ENCODE measurements at regions not wholly inside any gene's neighbourhood (a gene's known extent, or its start where the extent isn't known, plus 50 kb on each side); places are given as distances from the start of the nearest gene placed in this dataset.

DNA sequence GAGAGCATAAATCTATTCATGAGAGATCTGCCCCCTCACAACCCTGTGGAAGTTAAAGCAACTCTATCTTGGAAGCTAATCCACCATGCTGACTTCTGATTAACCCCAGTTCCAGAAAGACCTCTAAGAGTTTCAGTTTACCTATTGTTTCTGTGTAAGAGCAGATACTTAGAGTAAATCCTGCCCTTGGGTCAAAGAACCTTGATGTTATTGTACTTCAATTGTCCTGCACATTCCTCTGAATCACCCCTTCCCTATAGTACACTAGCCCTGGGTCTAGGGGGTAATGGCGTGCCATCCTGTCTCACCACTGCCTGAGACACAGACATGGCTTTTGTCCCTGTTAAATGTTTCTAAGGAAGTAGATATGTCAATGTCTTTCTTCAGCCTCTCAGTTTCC is 138.6 kb downstream of the CAAP1 start:
- Histone ChIP-seq H3K4me3 (ENCODE audit: severe bottlenecking) (no peak overlapping the region), H3K36me3 (ENCODE audit: low read depth) (no peaks in the 10 kb centered on the region), H3K9me3 (ENCODE audit: severe bottlenecking) (no peaks in the 10 kb centered on the region), H3K27ac (ENCODE audit: poor library complexity, severe bottlenecking) (no peak overlapping the region), H3K27me3 (ENCODE audit: insufficient read depth, poor library complexity, severe bottlenecking) (no peaks in the 10 kb centered on the region), H3K4me1 (ENCODE audit: insufficient read depth, poor library complexity, severe bottlenecking) (no peaks in the 10 kb centered on the region)
- TF ChIP-seq CTCF (IDR thresholded peaks at IDR 0.05; ENCODE audit: poor library complexity, severe bottlenecking), result no peak
- ATAC-seq (ENCODE audit: low read depth) (no peak), DNase-seq (ENCODE audit: low spot score) (no peak)

GRCh38 chr9:26750162-26750561 is 142.4 kb downstream of the CAAP1 start:
- no peak for TF ChIP-seq CTCF (IDR thresholded peaks at IDR 0.05; ENCODE audit: poor library complexity, severe bottlenecking)
- no peak for DNase-seq (ENCODE audit: low spot score)
- Histone ChIP-seq H3K36me3 (ENCODE audit: low read depth) (no peaks in the 10 kb centered on the region), H3K9me3 (ENCODE audit: severe bottlenecking) (no peaks in the 10 kb centered on the region), H3K4me1 (ENCODE audit: insufficient read depth, poor library complexity, severe bottlenecking) (peaks cover 6% of the 10 kb centered on the region), H3K4me3 (ENCODE audit: severe bottlenecking) (no peak overlapping the region), H3K27ac (ENCODE audit: poor library complexity, severe bottlenecking) (no peak overlapping the region), H3K27me3 (ENCODE audit: insufficient read depth, poor library complexity, severe bottlenecking) (no peaks in the 10 kb centered on the region)
- ATAC-seq (ENCODE audit: low read depth), result no peak

DNA sequence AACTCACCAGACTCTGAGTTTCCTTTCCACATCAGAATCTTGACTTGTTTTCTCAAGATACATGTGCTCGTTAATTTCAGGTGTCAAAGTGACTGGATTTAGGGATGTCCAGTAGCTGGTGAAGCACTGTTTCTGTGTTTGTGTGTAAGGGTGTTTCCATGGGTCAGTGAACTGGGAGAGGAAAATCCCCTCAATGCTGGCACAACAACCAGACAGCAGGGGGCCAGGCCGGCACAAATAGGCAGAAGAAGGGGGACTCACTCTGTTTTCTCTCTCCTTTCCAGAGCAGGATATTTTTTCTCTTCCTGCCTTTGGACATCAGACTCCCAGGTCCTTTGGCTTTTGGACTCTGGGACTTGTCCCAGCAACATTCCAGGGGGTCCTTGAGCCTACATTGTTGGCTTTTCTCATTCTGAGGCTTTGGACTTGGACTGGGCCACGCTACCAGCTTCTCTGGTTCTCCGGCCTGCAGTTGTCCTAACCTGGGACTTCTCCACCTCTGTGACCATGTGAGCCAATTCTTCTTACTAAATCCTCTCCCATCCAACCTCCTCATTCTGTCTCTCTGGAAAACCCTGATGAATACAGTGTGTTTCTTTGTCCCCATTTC is 144.0 kb downstream of the CAAP1 start:
- TF ChIP-seq CTCF (IDR thresholded peaks at IDR 0.05; ENCODE audit: poor library complexity, severe bottlenecking), result no peak
- no peak for ATAC-seq (ENCODE audit: low read depth)
- H3K4me3 ChIP-seq (ENCODE audit: severe bottlenecking), result no peak overlapping the region
- no peaks in the 10 kb centered on the region for H3K9me3 ChIP-seq (ENCODE audit: severe bottlenecking)
- no peak overlapping the region for H3K27ac ChIP-seq (ENCODE audit: poor library complexity, severe bottlenecking)
- DNase-seq (ENCODE audit: low spot score), result no peak
- peaks cover 6% of the 10 kb centered on the region for H3K4me1 ChIP-seq (ENCODE audit: insufficient read depth, poor library complexity, severe bottlenecking)
- H3K36me3 ChIP-seq (ENCODE audit: low read depth), result no peaks in the 10 kb centered on the region
- H3K27me3 ChIP-seq (ENCODE audit: insufficient read depth, poor library complexity, severe bottlenecking), result no peaks in the 10 kb centered on the region

GRCh38 chr9:26747611-26748010 is 145.0 kb downstream of the CAAP1 start:
- Histone ChIP-seq H3K4me3 (ENCODE audit: severe bottlenecking) (no peak overlapping the region), H3K9me3 (ENCODE audit: severe bottlenecking) (no peaks in the 10 kb centered on the region), H3K27ac (ENCODE audit: poor library complexity, severe bottlenecking) (no peak overlapping the region), H3K27me3 (ENCODE audit: insufficient read depth, poor library complexity, severe bottlenecking) (no peaks in the 10 kb centered on the region), H3K36me3 (ENCODE audit: low read depth) (no peaks in the 10 kb centered on the region), H3K4me1 (ENCODE audit: insufficient read depth, poor library complexity, severe bottlenecking) (peaks cover 6% of the 10 kb centered on the region)
- TF ChIP-seq CTCF (IDR thresholded peaks at IDR 0.05; ENCODE audit: poor library complexity, severe bottlenecking), result no peak
- no peak for ATAC-seq (ENCODE audit: low read depth)
- no peak for DNase-seq (ENCODE audit: low spot score)

GRCh38 chr9:26746357-26747072 is 146.1 kb downstream of the CAAP1 start:
- H3K27ac ChIP-seq (ENCODE audit: poor library complexity, severe bottlenecking), result peak overlapping the region; percentile 14
- no peak for DNase-seq (ENCODE audit: low spot score)
- no peaks in the 10 kb centered on the region for H3K27me3 ChIP-seq (ENCODE audit: insufficient read depth, poor library complexity, severe bottlenecking)
- TF ChIP-seq CTCF (IDR thresholded peaks at IDR 0.05; ENCODE audit: poor library complexity, severe bottlenecking), result no peak
- peak; percentile 99 for ATAC-seq (ENCODE audit: low read depth)
- H3K9me3 ChIP-seq (ENCODE audit: severe bottlenecking), result no peaks in the 10 kb centered on the region
- H3K4me1 ChIP-seq (ENCODE audit: insufficient read depth, poor library complexity, severe bottlenecking), result peaks cover 6% of the 10 kb centered on the region
- H3K4me3 ChIP-seq (ENCODE audit: severe bottlenecking), result no peak overlapping the region
- no peaks in the 10 kb centered on the region for H3K36me3 ChIP-seq (ENCODE audit: low read depth)

Data from RWPE2 (cell line).